Ovary (tissue), 3 donors: ENCODE measurements at regions not wholly inside any gene's neighbourhood (a gene's known extent, or its start where the extent isn't known, plus 50 kb on each side); places are given as distances from the start of the nearest gene placed in this dataset.

Experiments used
- POLR2A ChIP-seq: fragments of 450-650 bp; IDR thresholded peaks from one replicate; pipeline ENCODE4 v1.6.1; 2017; ENCODE audit warnings: antibody characterized with exemption, mild to moderate bottlenecking, moderate library complexity
- TF ChIP-seq, protein P1 (sequence below), 3 donors: fragments of 450-650 bp in 2 of 3; fragments of 200-600 bp in 1 of 3; IDR thresholded peaks; one replicate each; pipeline versions ENCODE4 v1.5.1 to v1.8.0; 2016 to 2022; ENCODE audit warnings: antibody characterized with exemption in 3 of 3, mild to moderate bottlenecking in 1 of 3
- donor health status: DM: no; HTN: no; CAD: no.

DNA sequence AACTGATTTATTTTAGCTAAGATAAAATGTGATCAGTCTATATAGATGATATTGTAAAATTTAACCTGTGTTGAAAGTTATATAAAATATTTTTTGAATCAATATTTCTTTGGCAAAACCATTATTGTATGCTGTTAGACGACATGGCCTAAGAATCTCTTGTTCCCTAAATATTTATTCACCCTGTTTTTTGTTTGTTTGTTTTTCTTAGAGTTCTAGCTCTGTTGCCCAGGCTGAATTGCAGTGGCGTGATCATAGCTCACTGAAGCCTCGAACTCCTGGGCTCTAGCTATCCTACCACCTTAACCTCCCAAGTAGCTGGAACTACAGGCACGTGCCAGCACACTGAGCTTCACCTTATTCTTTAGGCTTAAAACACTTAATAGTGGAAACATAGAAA lies 410.7 kb downstream of the ARL4A start:
- TF ChIP-seq, protein P1, sequence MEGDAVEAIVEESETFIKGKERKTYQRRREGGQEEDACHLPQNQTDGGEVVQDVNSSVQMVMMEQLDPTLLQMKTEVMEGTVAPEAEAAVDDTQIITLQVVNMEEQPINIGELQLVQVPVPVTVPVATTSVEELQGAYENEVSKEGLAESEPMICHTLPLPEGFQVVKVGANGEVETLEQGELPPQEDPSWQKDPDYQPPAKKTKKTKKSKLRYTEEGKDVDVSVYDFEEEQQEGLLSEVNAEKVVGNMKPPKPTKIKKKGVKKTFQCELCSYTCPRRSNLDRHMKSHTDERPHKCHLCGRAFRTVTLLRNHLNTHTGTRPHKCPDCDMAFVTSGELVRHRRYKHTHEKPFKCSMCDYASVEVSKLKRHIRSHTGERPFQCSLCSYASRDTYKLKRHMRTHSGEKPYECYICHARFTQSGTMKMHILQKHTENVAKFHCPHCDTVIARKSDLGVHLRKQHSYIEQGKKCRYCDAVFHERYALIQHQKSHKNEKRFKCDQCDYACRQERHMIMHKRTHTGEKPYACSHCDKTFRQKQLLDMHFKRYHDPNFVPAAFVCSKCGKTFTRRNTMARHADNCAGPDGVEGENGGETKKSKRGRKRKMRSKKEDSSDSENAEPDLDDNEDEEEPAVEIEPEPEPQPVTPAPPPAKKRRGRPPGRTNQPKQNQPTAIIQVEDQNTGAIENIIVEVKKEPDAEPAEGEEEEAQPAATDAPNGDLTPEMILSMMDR (IDR thresholded peaks at IDR 0.05) = no peak
- no peak for TF ChIP-seq POLR2A
